GM23248 (cell line): ENCODE measurements at regions not wholly inside any gene's neighbourhood (a gene's known extent, or its start where the extent isn't known, plus 50 kb on each side); places are given as distances from the start of the nearest gene placed in this dataset.

Source experiments
- EZH2 ChIP-seq: fragments of 200-600 bp; sonication (generic); IDR thresholded peaks from 2 replicates; pipeline ENCODE4 v1.6.1; 2018; ENCODE audit warnings: antibody characterized with exemption, mild to moderate bottlenecking; ENCODE audit not compliant: insufficient read depth, poor library complexity, severe bottlenecking
- EZH2phosphoT487 ChIP-seq: fragments of 200-600 bp; sonication (generic); IDR thresholded peaks from 2 replicates; pipeline ENCODE4 v1.6.1; 2018; ENCODE audit warnings: antibody characterized with exemption, moderate library complexity, mild to moderate bottlenecking, low read depth; ENCODE audit not compliant: insufficient read depth

- TF ChIP-seq EZH2phosphoT487 (no peak), EZH2 (no peak)
These were observed 68.1 kb upstream of the TOP1 start for GRCh38 chr20:40960521-40960956.
